ENCODE measurements at regions not wholly inside any gene's neighbourhood (a gene's known extent, or its start where the extent isn't known, plus 50 kb on each side); places are given as distances from the start of the nearest gene placed in this dataset.

GRCh38 chr20:60203451-60203850 lies 245.2 kb downstream of the CDH26 start:
- no peak for DNase-seq
- Histone ChIP-seq H3K27me3 (ENCODE audit: control insufficient read depth in 1 of 2, insufficient read depth in 2 of 2, low read length in 1 of 2) (no peaks in the 10 kb centered on the region), H3K27ac (ENCODE audit: low read depth in 1 of 2, low read length in 2 of 2) (no peak overlapping the region), H3K9me3 (ENCODE audit: control insufficient read depth, low read length) (peaks cover 4% of the 10 kb centered on the region), H3K4me3 (ENCODE audit: low read length in 2 of 2) (no peak overlapping the region), H3K36me3 (ENCODE audit: control insufficient read depth in 1 of 2, insufficient read depth in 2 of 2, low read length in 1 of 2) (no peaks in the 10 kb centered on the region), H3K4me1 (ENCODE audit: control insufficient read depth in 1 of 2, insufficient read depth in 2 of 2, low read length in 2 of 2) (no peaks in the 10 kb centered on the region)
- 53 to 62% methylated on average over 6 of the region's 6 CpGs for WGBS, 2 donors
- no peak for ATAC-seq (ENCODE audit: low FRiP score)
- intact Hi-C loops (cut with DNase I) = no loop called here

- 53 to 54% methylated on average over 4 of the region's 4 CpGs for WGBS, 2 donors
- intact Hi-C loops (cut with DNase I) = no loop called here
Measured at GRCh38 chr20:60204601-60205000, 246.4 kb downstream of the CDH26 start.

GRCh38 chr20:60206259-60206658 lies 248.0 kb downstream of the CDH26 start:
- no peaks in the 10 kb centered on the region for H3K4me1 ChIP-seq (ENCODE audit: control insufficient read depth in 1 of 2, insufficient read depth in 2 of 2, low read length in 2 of 2)
- no peaks in the 10 kb centered on the region for H3K9me3 ChIP-seq (ENCODE audit: control insufficient read depth, low read length)
- no peaks in the 10 kb centered on the region for H3K36me3 ChIP-seq (ENCODE audit: control insufficient read depth in 1 of 2, insufficient read depth in 2 of 2, low read length in 1 of 2)
- no peak overlapping the region for H3K27ac ChIP-seq (ENCODE audit: low read depth in 1 of 2, low read length in 2 of 2)
- WGBS, 2 donors = 26 to 31% methylated on average over 3 of the region's 3 CpGs
- intact Hi-C loops (cut with DNase I) = no loop called here
- no peaks in the 10 kb centered on the region for H3K27me3 ChIP-seq (ENCODE audit: control insufficient read depth in 1 of 2, insufficient read depth in 2 of 2, low read length in 1 of 2)
- ATAC-seq (ENCODE audit: low FRiP score) = no peak
- DNase-seq = no peak
- H3K4me3 ChIP-seq (ENCODE audit: low read length in 2 of 2) = no peak overlapping the region

More at GRCh38 chr20:60204601-60205000, 246.4 kb downstream of the CDH26 start:
- Histone ChIP-seq H3K4me3 (ENCODE audit: low read length in 2 of 2) (no peak overlapping the region), H3K36me3 (ENCODE audit: control insufficient read depth in 1 of 2, insufficient read depth in 2 of 2, low read length in 1 of 2) (no peaks in the 10 kb centered on the region), H3K27me3 (ENCODE audit: control insufficient read depth in 1 of 2, insufficient read depth in 2 of 2, low read length in 1 of 2) (no peaks in the 10 kb centered on the region), H3K9me3 (ENCODE audit: control insufficient read depth, low read length) (peaks cover 4% of the 10 kb centered on the region), H3K4me1 (ENCODE audit: control insufficient read depth in 1 of 2, insufficient read depth in 2 of 2, low read length in 2 of 2) (no peaks in the 10 kb centered on the region), H3K27ac (ENCODE audit: low read depth in 1 of 2, low read length in 2 of 2) (no peak overlapping the region)
- ATAC-seq (ENCODE audit: low FRiP score) = no peak
- DNase-seq = no peak

- Histone ChIP-seq H3K36me3 (ENCODE audit: control insufficient read depth in 1 of 2, insufficient read depth in 2 of 2, low read length in 1 of 2) (no peaks in the 10 kb centered on the region), H3K4me1 (ENCODE audit: control insufficient read depth in 1 of 2, insufficient read depth in 2 of 2, low read length in 2 of 2) (no peaks in the 10 kb centered on the region), H3K4me3 (ENCODE audit: low read length in 2 of 2) (no peak overlapping the region), H3K27me3 (ENCODE audit: control insufficient read depth in 1 of 2, insufficient read depth in 2 of 2, low read length in 1 of 2) (no peaks in the 10 kb centered on the region), H3K27ac (ENCODE audit: low read depth in 1 of 2, low read length in 2 of 2) (no peak overlapping the region), H3K9me3 (ENCODE audit: control insufficient read depth, low read length) (no peaks in the 10 kb centered on the region)
- no peak for DNase-seq
- intact Hi-C loops (cut with DNase I) = no loop called here
- WGBS, 2 donors = 47 to 60% methylated on average over 4 of the region's 4 CpGs
- ATAC-seq (ENCODE audit: low FRiP score) = no peak
Measured at GRCh38 chr20:60209048-60209447, 250.8 kb downstream of the CDH26 start.

GRCh38 chr20:60210779-60211617 lies 252.8 kb downstream of the CDH26 start:
- WGBS, 2 donors = 34 to 38% methylated on average over 25 of the region's 25 CpGs
- Histone ChIP-seq H3K4me1 (ENCODE audit: control insufficient read depth in 1 of 2, insufficient read depth in 2 of 2, low read length in 2 of 2) (no peaks in the 10 kb centered on the region), H3K27me3 (ENCODE audit: control insufficient read depth in 1 of 2, insufficient read depth in 2 of 2, low read length in 1 of 2) (no peaks in the 10 kb centered on the region), H3K9me3 (ENCODE audit: control insufficient read depth, low read length) (no peaks in the 10 kb centered on the region), H3K36me3 (ENCODE audit: control insufficient read depth in 1 of 2, insufficient read depth in 2 of 2, low read length in 1 of 2) (no peaks in the 10 kb centered on the region), H3K27ac (ENCODE audit: low read depth in 1 of 2, low read length in 2 of 2) (no peak overlapping the region), H3K4me3 (ENCODE audit: low read length in 2 of 2) (no peak overlapping the region)
- peak; percentile 53 for ATAC-seq (ENCODE audit: low FRiP score)
- intact Hi-C loops (cut with DNase I) = loop anchor here in 1 of 2 donors (5.0 kb wide), 1 partner anchor 51 kb away; no protein-coding TSS in a partner anchor
- peak; percentile 61 to 79 for DNase-seq

- no peak for ATAC-seq (ENCODE audit: low FRiP score)
- Histone ChIP-seq H3K4me1 (ENCODE audit: control insufficient read depth in 1 of 2, insufficient read depth in 2 of 2, low read length in 2 of 2) (no peaks in the 10 kb centered on the region), H3K27ac (ENCODE audit: low read depth in 1 of 2, low read length in 2 of 2) (no peak overlapping the region), H3K4me3 (ENCODE audit: low read length in 2 of 2) (no peak overlapping the region), H3K27me3 (ENCODE audit: control insufficient read depth in 1 of 2, insufficient read depth in 2 of 2, low read length in 1 of 2) (no peaks in the 10 kb centered on the region), H3K9me3 (ENCODE audit: control insufficient read depth, low read length) (no peaks in the 10 kb centered on the region), H3K36me3 (ENCODE audit: control insufficient read depth in 1 of 2, insufficient read depth in 2 of 2, low read length in 1 of 2) (no peaks in the 10 kb centered on the region)
- intact Hi-C loops (cut with DNase I) = loop anchor here in 1 of 2 donors (5.0 kb wide), 1 partner anchor 50 kb away; no protein-coding TSS in a partner anchor
- WGBS, 2 donors = 86 to 90% methylated on average over 18 of the region's 18 CpGs
- DNase-seq = no peak
Measured at GRCh38 chr20:60211618-60212463, 253.6 kb downstream of the CDH26 start.

GRCh38 chr20:60212695-60213094 lies 254.5 kb downstream of the CDH26 start:
- Histone ChIP-seq H3K27ac (ENCODE audit: low read depth in 1 of 2, low read length in 2 of 2) (no peak overlapping the region), H3K9me3 (ENCODE audit: control insufficient read depth, low read length) (no peaks in the 10 kb centered on the region), H3K4me1 (ENCODE audit: control insufficient read depth in 1 of 2, insufficient read depth in 2 of 2, low read length in 2 of 2) (no peaks in the 10 kb centered on the region), H3K27me3 (ENCODE audit: control insufficient read depth in 1 of 2, insufficient read depth in 2 of 2, low read length in 1 of 2) (no peaks in the 10 kb centered on the region), H3K4me3 (ENCODE audit: low read length in 2 of 2) (no peak overlapping the region), H3K36me3 (ENCODE audit: control insufficient read depth in 1 of 2, insufficient read depth in 2 of 2, low read length in 1 of 2) (no peaks in the 10 kb centered on the region)
- intact Hi-C loops (cut with DNase I) = loop anchor here in 1 of 2 donors (5.0 kb wide), 1 partner anchor 50 kb away; no protein-coding TSS in a partner anchor
- WGBS, 2 donors = 85 to 91% methylated on average over 3 of the region's 3 CpGs
- ATAC-seq (ENCODE audit: low FRiP score) (no peak), DNase-seq (no peak)

GRCh38 chr20:60213126-60213893 lies 255.1 kb downstream of the CDH26 start:
- ATAC-seq (ENCODE audit: low FRiP score) (no peak), DNase-seq (no peak)
- Histone ChIP-seq H3K9me3 (ENCODE audit: control insufficient read depth, low read length) (no peaks in the 10 kb centered on the region), H3K4me1 (ENCODE audit: control insufficient read depth in 1 of 2, insufficient read depth in 2 of 2, low read length in 2 of 2) (no peaks in the 10 kb centered on the region), H3K27me3 (ENCODE audit: control insufficient read depth in 1 of 2, insufficient read depth in 2 of 2, low read length in 1 of 2) (no peaks in the 10 kb centered on the region), H3K36me3 (ENCODE audit: control insufficient read depth in 1 of 2, insufficient read depth in 2 of 2, low read length in 1 of 2) (no peaks in the 10 kb centered on the region), H3K4me3 (ENCODE audit: low read length in 2 of 2) (no peak overlapping the region), H3K27ac (ENCODE audit: low read depth in 1 of 2, low read length in 2 of 2) (no peak overlapping the region)
- intact Hi-C loops (cut with DNase I) = loop anchor here in 1 of 2 donors (5.0 kb wide), 1 partner anchor 49 kb away; no protein-coding TSS in a partner anchor
- 76 to 84% methylated on average over 12 to 14 of the region's 14 CpGs for WGBS, 2 donors
